Neural cell (in vitro differentiated cells): ENCODE measurements at regions not wholly inside any gene's neighbourhood (a gene's known extent, or its start where the extent isn't known, plus 50 kb on each side); places are given as distances from the start of the nearest gene placed in this dataset.

Experiments used
- CTCF ChIP-seq: fragments of 450-650 bp; IDR thresholded peaks from 2 replicates; pipeline ENCODE4 v1.5.1; 2014; ENCODE audit warnings: antibody characterized with exemption, mild to moderate bottlenecking, moderate library complexity; ENCODE audit not compliant: poor library complexity, severe bottlenecking
- POLR2AphosphoS5 ChIP-seq: IDR thresholded peaks from 2 replicates; pipeline ENCODE4 v1.6.1; 2012
- REST ChIP-seq: IDR thresholded peaks from 2 replicates; pipeline ENCODE4 v1.6.1; 2012; ENCODE audit warnings: borderline replicate concordance

GRCh38 chrX:34565981-34566380 lies 91.1 kb downstream of the TMEM47 start:
- no peak for TF ChIP-seq CTCF
- no peak for TF ChIP-seq POLR2AphosphoS5
- TF ChIP-seq REST, result no peak
